Endothelial cell (in vitro differentiated cells): ENCODE measurements at regions not wholly inside any gene's neighbourhood (a gene's known extent, or its start where the extent isn't known, plus 50 kb on each side); places are given as distances from the start of the nearest gene placed in this dataset.

Experiments
- DNase-seq: peaks from one replicate; pipeline ENCODE4 v3.0.0; 2021; ENCODE audit warnings: low spot score
- H3K27ac Mint-ChIP-seq: one replicate; pipeline ENCODE4 v1.8.0; 2021; ENCODE audit warnings: mixed read lengths, inconsistent platforms; ENCODE audit not compliant: unreplicated experiment
- H3K27me3 Mint-ChIP-seq: one replicate; pipeline ENCODE4 v1.8.0; 2021; ENCODE audit warnings: mild to moderate bottlenecking, moderate library complexity, mixed read lengths, inconsistent platforms; ENCODE audit not compliant: unreplicated experiment
- H3K36me3 Mint-ChIP-seq: one replicate; pipeline ENCODE4 v1.8.0; 2021; ENCODE audit warnings: mild to moderate bottlenecking, low read depth, mixed read lengths, inconsistent platforms; ENCODE audit not compliant: unreplicated experiment
- H3K4me1 Mint-ChIP-seq: one replicate; pipeline ENCODE4 v1.8.0; 2021; ENCODE audit warnings: mild to moderate bottlenecking, mixed read lengths, inconsistent platforms; ENCODE audit not compliant: unreplicated experiment
- H3K4me3 Mint-ChIP-seq: one replicate; pipeline ENCODE4 v1.8.0; 2021; ENCODE audit warnings: mild to moderate bottlenecking, mixed read lengths, inconsistent platforms; ENCODE audit not compliant: unreplicated experiment
- H3K9me3 Mint-ChIP-seq: one replicate; pipeline ENCODE4 v1.8.0; 2021; ENCODE audit warnings: mixed read lengths, inconsistent platforms; ENCODE audit not compliant: unreplicated experiment
- CTCF ChIP-seq: fragments of 200-600 bp; sonication (generic); IDR thresholded peaks from one replicate; pipeline ENCODE4 v1.5.0; 2021; ENCODE audit warnings: antibody characterized with exemption; ENCODE audit not compliant: unreplicated experiment

GRCh38 chr13:21984156-21984555 lies 313.3 kb downstream of the FGF9 start:
- TF ChIP-seq CTCF = no peak
- H3K36me3 Mint-ChIP-seq = no peaks in the 10 kb centered on the region
- DNase-seq = no peak
- H3K27me3 Mint-ChIP-seq = no peaks in the 10 kb centered on the region
- H3K4me1 Mint-ChIP-seq = no peaks in the 10 kb centered on the region
- H3K27ac Mint-ChIP-seq = no peak overlapping the region
- no peak overlapping the region for H3K4me3 Mint-ChIP-seq
- no peaks in the 10 kb centered on the region for H3K9me3 Mint-ChIP-seq

- H3K9me3 Mint-ChIP-seq = no peaks in the 10 kb centered on the region
- H3K27me3 Mint-ChIP-seq = no peaks in the 10 kb centered on the region
- no peaks in the 10 kb centered on the region for H3K36me3 Mint-ChIP-seq
- H3K27ac Mint-ChIP-seq = no peak overlapping the region
- H3K4me1 Mint-ChIP-seq = no peaks in the 10 kb centered on the region
- no peak overlapping the region for H3K4me3 Mint-ChIP-seq
- no peak for DNase-seq
- TF ChIP-seq CTCF = no peak
These were observed 315.7 kb downstream of the FGF9 start for GRCh38 chr13:21986602-21987001.

GRCh38 chr13:21987793-21988192 lies 316.9 kb downstream of the FGF9 start:
- no peak for DNase-seq
- TF ChIP-seq CTCF = no peak
- no peak overlapping the region for H3K27ac Mint-ChIP-seq
- H3K36me3 Mint-ChIP-seq = no peaks in the 10 kb centered on the region
- no peaks in the 10 kb centered on the region for H3K27me3 Mint-ChIP-seq
- H3K4me1 Mint-ChIP-seq = no peaks in the 10 kb centered on the region
- H3K4me3 Mint-ChIP-seq = no peak overlapping the region
- H3K9me3 Mint-ChIP-seq = no peaks in the 10 kb centered on the region

- no peak for DNase-seq
- no peak for TF ChIP-seq CTCF
- Mint-ChIP-seq H3K36me3 (no peaks in the 10 kb centered on the region), H3K9me3 (no peaks in the 10 kb centered on the region), H3K4me1 (no peaks in the 10 kb centered on the region), H3K27ac (no peak overlapping the region), H3K27me3 (no peaks in the 10 kb centered on the region), H3K4me3 (no peak overlapping the region)
These were observed 317.8 kb downstream of the FGF9 start for GRCh38 chr13:21988624-21989023.

- Mint-ChIP-seq H3K36me3 (no peaks in the 10 kb centered on the region), H3K27me3 (peaks cover 2% of the 10 kb centered on the region), H3K4me3 (no peak overlapping the region), H3K9me3 (no peaks in the 10 kb centered on the region), H3K4me1 (no peaks in the 10 kb centered on the region), H3K27ac (no peak overlapping the region)
- no peak for TF ChIP-seq CTCF
- no peak for DNase-seq
These were observed 325.2 kb downstream of the FGF9 start for GRCh38 chr13:21996049-21996448.
